ENCODE measurements at regions not wholly inside any gene's neighbourhood (a gene's known extent, or its start where the extent isn't known, plus 50 kb on each side); places are given as distances from the start of the nearest gene placed in this dataset.
"Not testable (repeated sequence)": the region's sequence is repeated elsewhere in the genome, so short reads cannot be mapped to it uniquely, and the experiment has no call there.

DNA sequence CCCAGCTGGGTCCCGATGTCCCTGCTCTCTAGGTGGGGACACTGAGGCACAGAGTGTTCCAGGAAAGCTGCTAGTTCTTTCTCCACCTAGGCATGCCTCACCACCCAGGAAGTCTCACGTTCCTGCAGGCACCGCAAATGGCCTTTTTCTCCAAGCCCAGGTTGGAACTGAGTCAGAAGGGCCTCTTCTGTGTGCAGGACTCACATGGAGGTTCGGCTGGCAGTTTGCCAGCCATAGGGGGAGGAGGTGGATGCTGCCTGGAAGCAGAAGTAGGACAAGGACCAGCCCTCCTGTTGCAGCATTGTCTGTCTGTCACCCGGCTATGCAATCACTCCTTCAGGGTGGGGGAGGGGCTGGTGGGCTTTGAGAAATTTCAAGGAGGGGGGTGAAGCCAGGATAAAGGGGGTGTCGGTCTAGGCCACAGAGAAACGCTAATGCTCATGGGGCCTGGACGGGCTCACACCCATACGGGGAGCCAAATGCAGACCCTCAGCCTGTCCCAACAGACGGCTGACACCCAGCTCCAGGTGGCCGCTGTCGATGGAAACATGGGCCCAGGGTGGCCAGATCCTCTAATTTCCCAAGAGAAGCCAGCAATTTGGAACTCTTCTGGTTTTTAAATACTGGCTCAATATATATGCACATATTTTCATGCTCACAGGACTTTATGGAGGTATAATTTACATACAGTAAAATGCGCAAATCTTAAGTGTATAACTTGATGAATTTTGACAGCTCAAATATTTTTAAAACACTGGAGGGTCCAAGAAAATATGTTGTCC lies 120.5 kb downstream of the PHETA1 start:
- no peak for DNase-seq

DNA sequence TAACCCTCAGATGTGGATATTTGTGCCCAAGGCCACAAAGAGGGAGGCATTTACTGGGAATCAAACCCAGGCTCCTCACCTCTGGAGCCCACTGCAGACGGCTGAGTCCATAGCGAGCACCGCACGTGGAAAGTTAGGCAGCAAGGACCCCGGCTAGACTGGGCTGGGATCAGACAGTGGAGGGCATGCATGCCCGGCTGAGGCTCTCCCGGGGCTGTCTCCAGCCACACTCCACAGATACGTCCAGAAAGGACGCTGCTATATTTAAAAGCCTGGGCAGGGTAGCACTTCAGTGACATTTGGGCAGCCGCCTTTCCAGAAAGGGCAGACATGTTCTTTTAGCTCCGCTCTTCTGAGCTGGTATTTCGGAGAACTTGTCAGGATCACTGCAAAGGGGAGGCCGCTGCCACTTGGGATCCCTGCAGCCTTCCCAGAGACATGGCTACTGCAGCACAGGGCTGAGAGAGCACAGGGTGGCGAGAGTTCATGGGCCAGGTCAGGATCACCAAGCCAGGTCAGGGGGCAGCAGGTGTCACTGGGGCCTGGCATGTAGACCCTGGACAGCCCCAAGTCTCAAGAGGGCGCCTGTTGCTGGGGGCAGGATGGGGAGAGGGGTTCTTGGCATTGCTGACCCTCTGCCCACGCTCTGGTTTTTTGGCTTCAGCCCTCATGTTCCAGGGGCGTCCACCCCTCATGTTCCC lies 121.7 kb downstream of the PHETA1 start:
- no peak for DNase-seq

DNA sequence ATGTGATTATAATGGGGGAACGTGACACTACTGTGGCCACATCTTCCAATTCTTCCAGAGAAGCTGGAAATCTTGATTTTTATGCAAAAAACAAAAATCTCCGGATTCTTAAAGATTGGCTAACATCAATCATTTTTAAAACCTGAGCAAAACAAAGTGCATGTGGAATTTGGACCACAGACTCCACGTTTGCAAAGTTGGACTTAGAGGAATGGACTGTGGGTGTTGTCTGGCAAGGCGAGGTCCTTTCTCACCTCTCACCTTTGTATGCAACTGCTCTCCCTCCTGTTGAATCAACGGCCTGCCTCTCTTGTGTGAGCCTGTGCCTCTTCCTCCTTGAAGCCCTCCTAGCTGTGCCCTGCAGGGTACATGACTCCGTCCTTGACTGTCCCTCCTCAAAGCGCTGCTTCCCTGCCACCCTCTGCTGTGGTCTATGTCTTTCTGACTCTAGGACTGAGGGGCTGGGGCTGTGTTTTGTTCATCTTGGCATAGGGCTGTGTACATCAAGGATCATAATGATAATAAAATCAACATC lies 122.4 kb downstream of the PHETA1 start:
- no peak for DNase-seq

DNA sequence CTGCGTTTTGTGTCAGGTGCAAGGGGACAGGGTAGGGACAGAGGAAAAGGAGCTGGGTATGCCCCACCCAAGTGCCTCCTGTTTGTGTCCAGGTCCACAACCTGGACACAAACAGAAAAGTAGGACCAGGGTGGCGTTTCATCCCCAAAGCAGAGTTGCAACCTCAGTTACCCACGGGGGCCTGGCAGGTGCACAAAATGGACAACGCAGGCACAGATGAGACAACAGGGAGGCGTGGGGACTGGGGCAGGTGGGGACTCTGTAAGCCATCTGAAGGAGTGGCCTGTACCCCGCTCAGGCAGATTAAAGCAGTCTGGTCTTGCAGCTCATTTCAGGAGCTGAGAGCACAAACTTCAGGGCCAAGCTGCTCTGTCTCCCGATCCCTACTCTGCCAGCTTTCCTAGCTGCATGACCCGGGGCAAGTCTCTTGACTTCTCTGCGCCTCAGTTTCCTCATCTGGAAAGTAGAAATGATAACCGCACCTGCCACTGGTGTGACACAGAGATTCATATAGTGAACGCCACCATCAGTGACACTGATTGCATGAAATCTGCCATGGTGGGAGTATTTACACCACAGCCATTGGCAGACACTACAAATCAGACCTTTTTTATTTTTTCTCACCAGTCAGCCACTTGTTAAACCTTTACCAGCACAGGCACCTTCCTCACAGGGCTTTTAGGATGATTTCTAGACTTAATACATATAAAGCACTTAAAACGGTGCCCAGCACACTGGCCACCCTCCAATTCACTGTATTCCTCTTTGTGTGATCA lies 123.0 kb downstream of the PHETA1 start:
- DNase-seq = no peak

DNA sequence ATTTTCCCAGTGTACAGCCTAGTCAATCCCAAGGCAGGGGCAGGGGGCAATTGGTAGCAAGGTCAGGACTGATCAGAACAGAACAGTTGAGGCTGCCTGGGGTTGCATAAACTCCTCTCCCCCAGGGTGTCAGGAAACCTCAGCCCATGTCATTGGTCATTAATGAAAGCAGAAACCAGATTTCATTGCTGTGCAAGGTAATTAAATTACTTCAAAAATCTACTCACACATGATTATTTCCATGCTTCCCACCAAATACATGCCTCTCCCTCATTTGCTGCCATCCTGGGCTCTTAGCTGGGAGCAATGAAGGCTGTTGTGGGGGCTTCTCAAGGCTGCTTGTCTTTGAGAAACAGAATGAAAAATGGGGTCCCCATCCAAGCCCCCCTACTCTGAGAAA lies 124.2 kb downstream of the PHETA1 start:
- DNase-seq = no peak

- DNase-seq = not testable (repeated sequence)
These were observed 126.1 kb downstream of the PHETA1 start for GRCh38 chr12:111242817-111243216.

DNA sequence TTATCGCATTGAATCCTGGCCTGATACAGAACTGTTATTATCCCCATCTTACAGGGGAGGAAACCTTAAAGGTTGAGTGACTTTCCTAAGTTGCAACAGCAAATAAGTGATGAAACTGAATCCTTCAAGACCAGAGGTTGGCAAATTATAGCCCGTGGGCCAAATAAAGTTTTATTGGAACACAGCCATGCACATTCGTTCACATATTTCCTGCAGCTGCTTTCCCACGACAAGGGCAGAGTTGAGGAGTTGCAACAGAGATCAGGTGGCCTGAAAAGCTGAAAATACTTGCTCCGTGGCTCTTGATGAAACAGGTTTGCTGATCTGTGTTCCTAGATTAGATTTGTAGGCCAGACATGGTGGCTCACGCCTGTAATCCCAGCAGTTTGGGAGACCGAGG lies 126.7 kb downstream of the PHETA1 start:
- no peak for DNase-seq

GRCh38 chr12:111240374-111240773 lies 128.5 kb downstream of the PHETA1 start:
- no peak for DNase-seq

DNA sequence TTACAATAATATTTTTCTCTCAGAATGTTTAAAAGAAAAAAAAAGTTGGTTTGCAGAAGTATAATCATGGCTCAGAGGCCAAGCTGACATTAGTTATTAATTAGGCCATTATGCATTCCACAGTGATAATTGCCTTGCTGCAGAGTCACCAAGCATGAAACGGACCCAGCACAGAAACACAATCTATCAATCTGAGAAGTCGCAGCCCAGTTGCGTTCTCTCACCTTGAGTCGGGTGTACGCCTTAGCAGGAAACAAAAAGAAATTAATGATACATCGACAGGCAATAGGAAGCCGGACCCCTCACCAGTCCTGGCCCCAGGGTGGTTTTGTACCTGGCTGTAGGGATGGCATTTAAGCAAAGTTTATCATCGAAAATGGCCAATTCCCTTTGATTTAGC lies 129.7 kb downstream of the PHETA1 start:
- DNase-seq = no peak

DNA sequence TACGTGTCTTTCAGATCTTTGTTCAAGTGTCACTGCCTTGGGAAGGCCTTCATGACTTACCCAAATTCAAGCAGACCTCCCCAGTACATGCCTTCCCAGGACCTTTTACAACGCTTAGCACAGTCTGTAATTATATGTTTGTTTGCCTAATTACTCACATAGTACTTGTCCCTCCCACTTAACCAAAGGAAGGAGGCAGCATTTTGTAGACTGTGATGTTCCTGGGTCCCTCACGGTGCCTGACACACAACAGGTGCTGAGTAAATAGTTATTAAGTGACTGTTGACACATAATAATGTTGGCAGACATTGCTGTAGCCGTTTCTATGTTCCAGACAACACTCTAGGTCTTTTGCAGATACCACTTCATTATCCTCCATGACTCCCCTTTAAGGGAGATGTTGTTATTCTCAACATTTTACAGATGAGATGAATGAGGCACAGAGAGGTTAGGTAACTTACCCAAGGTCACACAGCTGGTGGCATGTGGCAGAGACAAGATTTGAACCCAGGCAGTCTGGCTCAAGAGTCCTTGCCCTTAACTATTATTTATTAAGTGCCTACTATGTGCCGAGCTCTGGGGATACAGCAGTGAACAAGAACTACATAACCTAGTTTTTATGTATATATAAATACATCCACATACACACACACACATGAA lies 130.7 kb downstream of the PHETA1 start:
- no peak for DNase-seq

GRCh38 chr12:111234491-111234890 lies 134.4 kb downstream of the PHETA1 start:
- DNase-seq = not testable (repeated sequence)

GRCh38 chr12:111233786-111234185 lies 135.1 kb downstream of the PHETA1 start:
- DNase-seq = no peak

DNA sequence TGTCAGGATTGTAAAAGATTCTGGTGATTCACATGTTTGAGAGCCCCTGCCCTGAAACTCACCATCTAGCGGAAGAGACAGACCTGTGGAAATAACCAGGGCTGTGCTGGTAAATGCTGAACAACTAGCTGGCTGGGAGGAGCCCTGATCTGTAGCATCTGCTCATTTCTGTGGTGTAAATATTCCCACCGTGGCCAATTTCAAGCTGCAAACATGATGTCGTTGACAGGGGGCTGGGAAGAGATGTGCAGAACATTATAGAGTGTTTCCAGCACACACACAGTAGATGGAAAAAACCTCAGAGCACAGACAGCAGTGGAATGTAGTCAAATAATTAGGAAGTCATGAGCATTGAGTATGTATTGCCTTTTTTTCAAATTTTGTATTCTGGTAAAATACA lies 138.2 kb downstream of the PHETA1 start:
- DNase-seq = no peak

GRCh38 chr12:111228916-111229666 lies 139.8 kb downstream of the PHETA1 start:
- DNase-seq = no peak

- no peak for DNase-seq
These were observed 141.1 kb downstream of the PHETA1 start for GRCh38 chr12:111227476-111228420.

DNA sequence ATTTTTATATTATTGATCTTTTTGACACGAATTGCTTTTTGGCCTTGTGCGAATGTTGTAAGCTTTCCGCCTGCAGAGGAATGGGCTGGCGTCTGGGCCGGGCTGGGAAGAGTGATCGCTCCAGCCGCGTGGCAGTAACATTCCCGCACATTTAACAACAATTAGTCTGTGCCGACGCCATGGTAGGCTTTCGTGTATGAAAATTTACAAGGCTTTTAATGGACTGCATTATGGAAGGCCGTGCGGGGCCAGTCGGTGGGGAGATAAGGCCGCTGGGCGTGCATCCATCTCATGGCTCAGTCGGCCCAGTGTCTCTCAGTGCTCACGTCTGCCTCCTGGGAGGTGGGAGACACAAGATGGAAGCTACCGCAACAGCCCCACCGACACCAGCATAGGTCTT lies 142.2 kb downstream of the PHETA1 start:
- DNase-seq = no peak

DNA sequence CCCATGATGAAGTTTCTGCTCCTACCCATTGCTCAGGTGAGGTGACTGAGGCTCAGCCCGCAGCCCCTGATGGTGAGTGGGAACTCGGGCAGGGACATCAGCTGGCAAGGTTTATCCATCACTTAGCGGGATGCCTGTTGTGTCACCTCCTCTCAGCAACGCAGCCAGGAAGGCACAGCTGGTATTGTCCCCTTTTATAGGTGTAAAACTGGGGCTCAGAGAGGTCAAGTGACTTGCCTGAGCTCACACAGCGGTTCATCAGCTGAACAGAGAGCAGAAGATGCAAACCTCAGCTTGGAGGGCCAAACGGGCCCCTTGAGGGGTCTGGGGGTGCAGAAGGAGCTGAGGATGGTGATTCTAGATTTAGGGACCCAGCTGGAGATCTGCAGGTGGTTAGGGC lies 143.6 kb downstream of the PHETA1 start:
- DNase-seq = no peak

DNA sequence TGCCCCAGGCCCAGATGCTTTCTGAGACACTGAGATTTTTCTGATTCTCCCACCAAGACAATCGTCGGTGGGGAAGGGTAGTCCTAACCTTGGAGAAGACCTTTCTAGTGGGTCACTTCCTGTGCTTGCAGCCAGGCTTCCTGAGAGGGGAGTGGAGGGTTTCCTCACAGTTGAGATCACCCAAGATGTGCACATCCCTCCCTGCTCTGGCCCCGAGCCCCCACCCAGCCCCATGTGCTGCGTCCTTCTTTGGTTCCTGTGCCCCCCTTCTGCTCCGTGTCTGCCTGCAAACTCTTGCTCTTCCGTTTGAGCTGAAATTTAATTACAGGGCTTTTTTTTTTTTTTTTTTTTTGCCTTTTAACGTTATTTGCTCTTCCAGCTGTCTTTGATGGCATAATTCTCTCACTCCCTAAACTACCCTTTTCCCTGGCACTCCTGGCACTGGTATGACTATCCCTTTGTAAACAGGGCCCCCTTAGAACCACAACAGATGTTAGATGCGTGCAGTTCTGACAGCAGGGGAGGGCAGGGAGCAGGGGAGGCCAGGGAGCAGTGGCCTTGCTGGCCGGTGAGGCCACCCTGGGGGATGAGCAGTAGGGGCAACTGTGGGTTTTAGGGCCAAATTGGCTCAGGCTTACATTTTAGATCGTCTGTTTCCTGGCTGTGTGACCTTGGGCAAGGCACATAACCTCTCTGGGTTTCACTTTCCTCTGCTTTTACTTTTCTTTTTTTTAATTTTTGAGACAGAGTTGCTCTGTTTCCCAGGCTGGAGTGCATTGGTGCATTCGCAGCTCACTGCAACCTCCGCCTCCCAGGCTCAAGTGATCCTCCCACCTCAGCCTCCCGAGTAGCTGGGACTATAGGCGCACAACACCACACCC lies 144.5 kb downstream of the PHETA1 start:
- no peak for DNase-seq

DNA sequence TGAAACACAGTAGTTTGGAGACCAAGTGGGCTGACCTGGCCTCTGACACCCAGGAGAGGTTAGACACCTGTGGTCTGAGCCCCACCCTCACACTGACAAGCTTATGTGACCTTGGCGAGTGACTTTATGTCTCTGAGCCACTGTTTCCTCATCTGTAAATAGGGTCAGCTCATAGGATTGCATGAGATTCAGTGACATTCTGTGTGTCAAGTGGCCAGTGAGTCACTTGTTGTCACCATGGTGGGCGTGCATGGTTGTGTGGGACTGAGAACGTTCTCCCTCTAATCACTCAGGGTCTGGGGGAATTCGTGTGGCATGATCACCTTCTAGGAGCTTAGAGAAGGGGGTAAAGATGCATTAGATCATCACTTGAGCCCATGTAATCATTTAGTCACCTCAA lies 146.4 kb downstream of the PHETA1 start:
- DNase-seq = no peak

DNA sequence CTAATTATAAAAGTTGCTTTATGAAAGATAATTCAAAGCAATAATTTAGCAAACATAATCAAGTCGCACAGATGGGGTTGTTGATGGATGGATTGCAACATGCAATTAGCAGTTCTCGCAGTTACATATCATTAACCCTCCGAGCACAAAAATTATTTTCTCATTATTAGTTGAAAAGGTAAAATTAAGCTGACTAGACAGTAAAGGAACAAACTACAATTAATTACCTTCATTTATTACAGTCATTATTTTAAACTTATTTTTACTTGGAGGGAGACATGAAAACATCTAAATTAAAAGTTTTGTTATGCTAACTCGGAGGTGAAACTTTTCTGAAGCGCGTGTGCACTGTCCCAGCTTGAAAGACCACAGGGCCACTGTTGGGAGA lies 146.9 kb downstream of the PHETA1 start:
- no peak for DNase-seq
